Dedifferentiated amniotic fluid mesenchymal stem cell (primary cell): ENCODE measurements at regions not wholly inside any gene's neighbourhood (a gene's known extent, or its start where the extent isn't known, plus 50 kb on each side); places are given as distances from the start of the nearest gene placed in this dataset.

Experiments
- DNase-seq: peaks from one replicate; pipeline ENCODE4 v3.0.0-alpha.2; 2016; ENCODE audit errors: extremely low spot score

DNA sequence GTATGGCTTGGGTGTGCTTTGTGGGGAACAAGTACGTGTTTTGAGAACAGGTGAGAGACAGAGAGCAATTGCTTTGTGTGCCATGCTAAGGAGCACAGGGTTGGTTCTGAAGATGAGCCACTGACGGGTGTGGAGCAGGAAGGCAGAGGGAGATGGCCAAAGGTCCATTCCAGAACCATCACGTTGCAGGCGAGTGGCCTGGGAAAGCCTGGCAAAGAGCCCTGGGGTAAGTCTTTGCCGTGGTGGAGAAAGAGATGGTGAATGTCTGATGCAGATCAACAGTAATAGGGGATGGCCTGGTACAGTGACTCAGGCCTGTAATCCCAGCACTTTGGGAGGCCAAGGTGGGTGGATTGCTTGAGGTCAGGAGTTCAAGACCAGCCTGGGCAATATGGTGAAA, 93.5 kb upstream of the ZNF521 start:
- DNase-seq = no peak

DNA sequence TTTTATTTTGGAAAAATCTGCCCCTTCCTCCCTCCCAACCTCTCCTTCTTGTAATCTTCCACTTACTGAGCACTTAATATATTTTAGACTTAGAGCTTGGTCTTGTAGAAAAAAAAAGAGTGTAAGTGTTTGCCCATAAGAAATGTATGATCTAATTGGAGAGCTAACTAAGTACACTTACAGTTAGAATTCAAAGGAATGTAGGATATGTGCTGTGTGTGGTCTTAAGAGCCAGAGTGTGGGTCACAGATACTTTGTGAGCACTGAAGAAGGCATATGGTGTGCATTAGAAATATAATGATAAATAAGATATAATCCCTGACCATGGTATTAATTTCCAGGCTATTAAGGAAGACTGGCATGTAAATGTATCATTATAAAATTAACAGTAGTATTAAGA, 91.8 kb upstream of the ZNF521 start:
- DNase-seq = no peak

GRCh38 chr18:25435149-25435782, 83.3 kb upstream of the ZNF521 start:
- DNase-seq = no peak

GRCh38 chr18:25434745-25435144, 82.8 kb upstream of the ZNF521 start:
- DNase-seq = no peak

GRCh38 chr18:25433590-25433989, 81.6 kb upstream of the ZNF521 start:
- no peak for DNase-seq

- no peak for DNase-seq
These were observed 73.1 kb upstream of the ZNF521 start for GRCh38 chr18:25425024-25425423.

- DNase-seq = no peak
These were observed 71.8 kb upstream of the ZNF521 start for GRCh38 chr18:25423760-25424159.

GRCh38 chr18:25423267-25423666, 71.3 kb upstream of the ZNF521 start:
- DNase-seq = no peak

DNA sequence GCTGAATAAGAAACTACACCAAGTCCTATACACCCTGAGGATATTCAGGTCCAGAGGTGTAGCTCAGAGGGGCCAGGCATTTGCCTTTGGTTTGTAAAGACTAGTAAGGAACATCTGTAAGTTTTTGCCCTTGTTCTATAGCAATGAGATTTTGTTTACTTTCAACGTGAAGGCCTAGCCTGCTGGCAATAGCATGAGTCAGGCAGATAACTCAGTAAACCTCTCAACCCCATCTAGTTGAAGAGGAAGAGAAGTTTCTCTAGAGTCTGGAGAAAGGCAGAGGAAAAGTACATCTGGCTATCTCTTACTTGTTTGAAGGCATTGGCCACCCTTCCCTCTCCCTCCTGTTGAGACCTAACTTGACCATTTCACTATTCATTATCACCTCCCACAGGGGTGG, 70.3 kb upstream of the ZNF521 start:
- no peak for DNase-seq

DNA sequence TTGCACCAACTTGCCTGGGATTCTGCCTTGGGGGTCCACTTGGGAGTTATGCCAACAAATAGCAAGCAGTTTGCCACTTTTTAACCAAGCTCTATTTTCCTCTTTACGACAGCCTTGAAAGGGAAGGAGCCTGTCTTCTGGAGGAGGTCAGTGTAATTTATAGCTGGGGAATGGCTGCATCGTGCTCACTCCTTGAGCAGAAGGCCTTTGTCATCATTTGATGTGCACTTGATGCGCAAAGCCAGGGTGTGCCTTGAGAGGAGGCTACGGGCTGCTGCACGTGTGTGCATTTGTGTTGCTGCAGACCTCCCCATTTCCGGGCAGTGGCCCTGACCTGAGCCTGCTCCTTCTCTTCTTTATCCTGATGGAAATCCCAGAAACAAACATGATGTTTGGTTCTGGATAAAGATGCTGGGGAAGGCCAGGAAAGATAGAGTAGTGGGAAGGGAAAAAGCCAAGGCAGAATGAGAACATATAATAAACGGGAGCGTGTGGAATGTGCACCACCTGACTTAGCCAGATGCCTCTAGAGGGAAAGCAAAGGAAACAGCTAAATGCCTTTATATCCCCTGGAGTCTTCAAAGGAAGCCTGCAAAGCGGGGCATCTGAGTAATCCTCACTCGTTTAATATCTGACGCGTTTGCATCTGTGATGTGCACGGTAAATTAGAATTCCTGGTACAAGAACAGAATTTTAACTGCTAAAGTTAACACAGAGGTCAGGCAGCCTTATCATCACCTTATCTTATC, 68.3 kb upstream of the ZNF521 start:
- no peak for DNase-seq

GRCh38 chr18:25416374-25416773, 64.4 kb upstream of the ZNF521 start:
- no peak for DNase-seq

GRCh38 chr18:25409971-25410370, 58.0 kb upstream of the ZNF521 start:
- DNase-seq = no peak

DNA sequence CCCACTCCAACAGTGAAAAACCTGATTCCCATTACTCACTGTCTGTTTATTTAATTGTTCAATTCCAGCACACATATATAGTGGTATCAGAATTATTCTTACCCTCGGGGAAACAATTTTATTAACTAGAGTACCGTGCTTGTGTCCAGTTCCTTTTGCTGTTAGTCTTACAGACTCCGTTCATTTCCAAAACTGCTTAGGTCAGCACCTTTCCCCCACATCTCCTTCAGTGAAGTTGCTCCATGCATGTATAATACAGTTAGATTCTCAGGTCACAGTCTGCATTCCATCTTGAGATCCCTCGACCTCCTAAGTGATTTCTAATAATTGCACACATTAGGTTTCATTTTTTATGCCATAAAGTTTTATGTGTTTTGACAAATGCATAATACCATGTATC, 56.3 kb upstream of the ZNF521 start:
- DNase-seq = no peak
